Coronary artery (tissue), 2 donors: ENCODE measurements at regions not wholly inside any gene's neighbourhood (a gene's known extent, or its start where the extent isn't known, plus 50 kb on each side); places are given as distances from the start of the nearest gene placed in this dataset.
"Not testable (repeated sequence)": the region's sequence is repeated elsewhere in the genome, so short reads cannot be mapped to it uniquely, and the experiment has no call there.

Source experiments
- DNase-seq: peaks from one replicate; pipeline ENCODE4 v3.0.0-alpha.2; 2017; ENCODE audit warnings: low spot score
- H3K27ac ChIP-seq, 2 donors: fragments of 200-600 bp; sonication (generic); one replicate each; pipeline ENCODE4 v1.5.1; 2016 to 2019
- H3K4me3 ChIP-seq: fragments of 200-600 bp; sonication (generic); 2 replicates; pipeline ENCODE4 v1.5.1; 2016; ENCODE audit warnings: mild to moderate bottlenecking, moderate library complexity
- TF ChIP-seq, protein P1 (sequence below): fragments of 200-600 bp; sonication (generic); IDR thresholded peaks from one replicate; pipeline ENCODE4 v1.5.1; 2019; ENCODE audit warnings: antibody characterized with exemption

DNA sequence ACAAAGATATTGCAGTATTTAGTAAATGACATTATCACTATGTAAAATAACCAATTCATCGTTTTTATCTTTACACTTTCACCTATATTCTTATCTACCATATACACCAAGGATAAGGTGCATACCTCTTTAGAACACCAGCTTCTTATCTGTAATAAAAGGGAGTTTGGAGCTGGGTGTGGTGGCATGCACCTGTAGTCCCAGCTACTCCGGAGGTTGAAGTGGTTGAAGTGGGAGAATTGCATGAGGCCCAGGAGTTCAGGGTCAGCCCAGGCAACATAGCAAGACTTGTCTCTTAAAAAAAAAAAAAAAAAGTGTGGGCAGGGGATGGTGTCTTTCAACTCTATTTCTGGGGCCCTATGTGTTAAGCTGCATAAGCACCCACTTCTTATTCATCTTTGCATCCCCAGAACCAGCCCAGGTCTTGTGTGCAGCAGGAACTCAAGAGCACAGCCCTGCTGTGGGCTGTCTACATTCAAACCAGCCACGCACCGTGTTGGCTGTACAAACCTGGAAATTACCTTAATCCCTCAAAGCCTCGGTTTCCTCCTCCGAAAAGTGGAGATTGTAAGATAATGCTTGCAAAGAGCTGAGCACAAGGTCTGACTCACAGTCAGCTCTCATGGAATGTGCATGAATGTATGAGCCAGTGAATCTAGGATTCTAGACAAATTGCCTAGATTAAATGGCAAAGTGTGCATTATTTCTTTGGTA, 256.6 kb upstream of the FOXN3 start:
- no peak for DNase-seq
- H3K27ac ChIP-seq = no peak overlapping the region
- TF ChIP-seq, protein P1, sequence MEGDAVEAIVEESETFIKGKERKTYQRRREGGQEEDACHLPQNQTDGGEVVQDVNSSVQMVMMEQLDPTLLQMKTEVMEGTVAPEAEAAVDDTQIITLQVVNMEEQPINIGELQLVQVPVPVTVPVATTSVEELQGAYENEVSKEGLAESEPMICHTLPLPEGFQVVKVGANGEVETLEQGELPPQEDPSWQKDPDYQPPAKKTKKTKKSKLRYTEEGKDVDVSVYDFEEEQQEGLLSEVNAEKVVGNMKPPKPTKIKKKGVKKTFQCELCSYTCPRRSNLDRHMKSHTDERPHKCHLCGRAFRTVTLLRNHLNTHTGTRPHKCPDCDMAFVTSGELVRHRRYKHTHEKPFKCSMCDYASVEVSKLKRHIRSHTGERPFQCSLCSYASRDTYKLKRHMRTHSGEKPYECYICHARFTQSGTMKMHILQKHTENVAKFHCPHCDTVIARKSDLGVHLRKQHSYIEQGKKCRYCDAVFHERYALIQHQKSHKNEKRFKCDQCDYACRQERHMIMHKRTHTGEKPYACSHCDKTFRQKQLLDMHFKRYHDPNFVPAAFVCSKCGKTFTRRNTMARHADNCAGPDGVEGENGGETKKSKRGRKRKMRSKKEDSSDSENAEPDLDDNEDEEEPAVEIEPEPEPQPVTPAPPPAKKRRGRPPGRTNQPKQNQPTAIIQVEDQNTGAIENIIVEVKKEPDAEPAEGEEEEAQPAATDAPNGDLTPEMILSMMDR = no peak
- no peak overlapping the region for H3K4me3 ChIP-seq

DNA sequence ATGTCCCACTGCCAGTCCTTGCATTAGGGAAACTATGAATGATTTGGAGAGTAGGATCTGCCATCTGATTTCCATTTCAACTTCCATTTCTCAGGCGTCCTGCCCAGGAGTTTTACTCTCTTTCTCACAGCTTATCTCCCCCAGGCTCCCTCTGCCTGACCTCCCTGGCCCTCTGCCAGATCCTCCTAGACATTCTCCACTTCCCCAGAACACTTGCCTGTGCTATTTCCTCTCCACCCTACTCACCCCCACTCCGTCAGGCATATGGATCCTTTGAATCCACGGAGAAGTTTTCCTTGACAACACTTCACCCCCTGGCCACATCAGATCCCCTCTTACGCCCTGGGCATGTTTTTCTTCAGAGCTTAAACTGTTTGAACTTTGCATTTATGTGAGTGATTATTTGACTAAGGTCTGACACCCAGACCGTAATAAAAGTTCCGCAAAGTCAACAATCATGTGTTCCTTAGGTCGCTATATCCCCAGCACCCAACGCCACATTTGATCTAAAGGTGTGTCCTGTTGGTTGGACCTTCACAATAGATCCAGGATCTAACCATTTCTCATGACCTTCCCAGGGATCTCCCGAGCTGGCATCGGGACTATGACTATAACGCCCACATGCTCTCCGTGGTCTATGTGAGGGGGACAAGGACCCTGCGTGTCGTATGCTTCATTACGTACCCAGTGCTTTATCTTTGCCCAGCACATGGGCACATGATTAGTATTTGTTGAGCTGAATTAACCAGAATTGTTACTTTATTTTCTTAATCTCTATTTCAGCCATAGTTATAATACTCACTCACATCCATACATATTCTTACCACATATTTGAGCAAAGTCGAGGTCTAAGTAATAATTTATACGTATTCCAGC, 255.8 kb upstream of the FOXN3 start:
- TF ChIP-seq, protein P1 = no peak
- Histone ChIP-seq H3K27ac (no peak overlapping the region), H3K4me3 (no peak overlapping the region)
- DNase-seq = no peak

GRCh38 chr14:89669193-89669592, 252.2 kb upstream of the FOXN3 start:
- Histone ChIP-seq H3K27ac (no peak overlapping the region), H3K4me3 (no peak overlapping the region)
- TF ChIP-seq, protein P1 = no peak
- DNase-seq = no peak

DNA sequence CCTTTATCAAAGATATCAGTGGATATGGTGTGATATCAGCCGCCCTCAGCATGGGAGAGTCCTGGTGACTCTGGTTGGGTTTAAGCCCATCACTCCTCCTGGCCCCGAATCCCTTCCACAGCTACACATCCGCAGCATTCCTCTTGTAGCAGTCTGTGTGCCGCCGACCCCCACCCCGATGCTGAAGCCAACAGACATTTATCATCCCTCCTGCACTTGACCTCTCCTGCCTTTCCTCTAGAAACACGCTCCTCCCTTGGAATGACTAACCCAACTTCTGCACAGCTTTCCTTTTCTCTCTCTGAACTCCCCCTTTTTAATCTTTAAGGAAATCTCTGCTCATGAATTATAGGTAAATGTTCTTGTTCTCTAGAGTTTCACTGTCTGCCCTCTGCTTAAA, 250.9 kb upstream of the FOXN3 start:
- TF ChIP-seq, protein P1 = no peak
- Histone ChIP-seq H3K27ac (no peak overlapping the region), H3K4me3 (no peak overlapping the region)
- DNase-seq = no peak

- not testable (repeated sequence) for DNase-seq, H3K27ac ChIP-seq, H3K4me3 ChIP-seq
Measured at GRCh38 chr14:89665300-89666081, 248.5 kb upstream of the FOXN3 start.

GRCh38 chr14:89661392-89661791, 244.4 kb upstream of the FOXN3 start:
- H3K4me3 ChIP-seq = no peak overlapping the region
- no peak overlapping the region for H3K27ac ChIP-seq
- TF ChIP-seq, protein P1 = no peak
- no peak for DNase-seq

GRCh38 chr14:89660625-89661233, 243.7 kb upstream of the FOXN3 start:
- not testable (repeated sequence) for H3K27ac ChIP-seq, DNase-seq, H3K4me3 ChIP-seq
